ENCODE measurements at regions not wholly inside any gene's neighbourhood (a gene's known extent, or its start where the extent isn't known, plus 50 kb on each side); places are given as distances from the start of the nearest gene placed in this dataset.

DNA sequence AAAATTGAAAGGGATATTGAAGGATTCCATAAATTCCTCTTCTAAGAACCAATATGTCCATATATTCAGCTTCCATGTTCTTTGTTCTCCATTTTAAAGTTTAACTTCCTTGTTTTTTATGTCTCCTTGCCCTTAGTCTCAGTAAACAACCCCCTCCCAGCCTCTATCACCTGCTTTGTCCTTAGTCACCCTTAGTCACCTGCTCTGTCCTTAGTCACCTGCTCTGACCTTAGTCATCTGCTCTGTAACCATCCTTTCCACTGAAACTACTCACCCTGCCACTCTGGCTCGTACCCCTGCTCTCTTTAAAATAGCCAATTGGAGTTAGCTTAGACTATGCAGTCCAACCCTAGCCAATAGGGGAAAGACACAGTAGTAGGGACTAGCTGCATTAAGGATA is 136.2 kb upstream of the TMEM106B start:
- no peak for DNase-seq (ENCODE audit: low read depth in 2 of 2)

DNA sequence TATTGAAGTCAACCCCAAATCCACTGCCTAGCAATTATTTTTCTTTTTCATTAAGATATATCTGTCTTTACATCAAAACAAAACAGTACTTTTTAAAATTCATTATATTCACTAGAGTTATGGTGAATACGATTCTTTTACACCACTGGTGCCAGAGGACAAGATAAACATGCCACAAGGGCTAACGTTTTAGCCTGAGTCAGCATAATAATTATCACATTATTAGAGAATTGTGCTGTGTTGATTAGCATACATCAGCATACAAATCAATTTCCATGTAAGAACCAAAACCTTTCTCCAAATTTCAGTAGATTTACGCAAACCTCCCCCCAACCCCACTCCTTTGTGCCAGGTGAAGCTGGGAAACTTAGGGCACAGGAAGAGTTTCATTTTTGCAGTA is 131.1 kb upstream of the TMEM106B start:
- no peak for DNase-seq (ENCODE audit: low read depth in 2 of 2)

- DNase-seq (ENCODE audit: low read depth in 2 of 2), result no peak
Measured at GRCh38 chr7:12085516-12085915, 125.6 kb upstream of the TMEM106B start.

DNA sequence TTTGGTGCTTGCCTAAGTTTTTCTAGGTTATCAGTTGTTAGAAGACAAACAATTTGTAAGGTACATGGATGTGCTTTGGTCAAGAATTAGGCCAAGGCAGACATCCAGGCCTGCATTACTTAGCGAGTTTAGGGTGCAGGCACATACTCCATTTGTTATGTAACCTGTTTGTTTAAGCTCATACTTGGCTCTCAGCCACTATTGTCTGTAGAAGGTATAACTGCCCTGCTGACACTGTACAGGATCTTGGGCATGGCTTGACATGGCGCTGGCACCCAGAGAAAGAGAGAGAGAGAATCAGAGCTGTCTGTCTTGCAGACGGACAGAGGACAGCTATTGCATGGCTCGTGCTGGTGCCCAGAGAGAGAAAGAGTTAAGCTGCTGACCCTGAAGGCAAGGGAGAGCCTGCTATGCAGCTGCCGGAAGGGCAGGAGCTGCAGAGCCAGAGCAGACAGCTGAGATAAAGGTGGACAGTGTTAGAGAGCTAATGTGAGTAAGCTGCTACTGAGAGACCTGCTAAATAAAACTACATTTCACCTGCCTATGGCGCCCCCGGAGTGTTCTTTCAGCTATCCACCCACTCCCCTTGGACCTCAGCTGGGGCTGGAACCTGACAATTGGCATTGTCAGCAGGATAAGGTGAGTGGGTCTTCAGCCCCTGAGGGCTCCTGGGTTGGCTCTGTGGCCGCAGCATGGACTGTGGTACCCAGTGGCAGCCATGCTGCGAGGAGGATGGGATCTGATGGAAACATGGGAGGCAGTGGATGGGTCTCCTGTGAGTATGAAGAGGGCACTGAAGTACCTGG is 120.9 kb upstream of the TMEM106B start:
- no peak for DNase-seq (ENCODE audit: low read depth in 2 of 2)

- DNase-seq (ENCODE audit: low read depth in 2 of 2), result no peak
Measured at GRCh38 chr7:12090757-12091221, 120.3 kb upstream of the TMEM106B start.

DNA sequence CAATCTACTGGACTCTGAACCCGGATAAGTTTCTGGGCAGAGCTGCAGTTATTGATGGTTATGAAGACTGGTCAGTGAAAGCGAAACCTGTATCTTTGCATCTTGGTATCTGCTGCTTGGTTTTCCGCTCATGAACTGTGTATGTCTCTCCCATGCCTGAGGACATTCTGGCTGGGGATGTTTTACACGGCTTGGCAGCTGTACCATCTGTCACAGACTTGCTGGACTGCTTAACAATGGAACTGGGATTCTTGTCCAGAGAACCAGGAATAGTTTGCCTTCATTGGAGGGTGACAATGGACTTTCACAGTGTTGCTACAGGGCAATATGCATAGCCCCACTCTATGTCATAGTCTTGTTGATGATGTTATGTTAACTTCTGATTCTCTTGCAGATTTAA is 119.9 kb upstream of the TMEM106B start:
- no peak for DNase-seq (ENCODE audit: low read depth in 2 of 2)

DNA sequence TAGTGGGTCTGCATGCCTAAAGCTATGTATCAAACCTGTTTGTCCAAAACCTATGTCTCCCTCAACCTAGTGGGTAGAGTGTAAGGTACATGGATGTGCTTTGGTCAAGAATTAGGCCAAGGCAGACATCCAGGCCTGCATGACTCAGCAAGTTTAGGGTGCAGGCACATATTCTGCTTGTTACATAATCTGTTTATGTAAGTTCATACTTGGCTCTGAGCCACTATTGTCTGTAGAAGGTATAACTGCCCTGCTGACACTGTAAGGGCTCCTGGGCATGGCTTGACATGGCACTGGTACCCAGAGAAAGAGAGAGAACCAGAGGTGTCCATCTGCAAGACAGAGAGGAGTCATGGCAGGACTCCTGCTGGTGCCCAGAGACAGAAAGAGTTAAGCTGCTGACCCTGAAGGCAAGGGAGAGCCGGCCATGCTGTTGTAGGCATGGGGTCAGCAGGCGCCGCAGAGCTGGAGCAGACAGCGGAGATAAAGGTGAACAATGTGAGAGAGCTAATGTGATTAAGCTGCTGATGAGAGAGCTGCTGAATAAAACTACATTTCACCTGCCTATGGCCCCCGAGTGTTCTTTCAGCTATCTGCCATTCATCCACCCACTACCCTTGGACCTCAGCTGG is 118.5 kb upstream of the TMEM106B start:
- DNase-seq (ENCODE audit: low read depth in 2 of 2), result no peak

DNA sequence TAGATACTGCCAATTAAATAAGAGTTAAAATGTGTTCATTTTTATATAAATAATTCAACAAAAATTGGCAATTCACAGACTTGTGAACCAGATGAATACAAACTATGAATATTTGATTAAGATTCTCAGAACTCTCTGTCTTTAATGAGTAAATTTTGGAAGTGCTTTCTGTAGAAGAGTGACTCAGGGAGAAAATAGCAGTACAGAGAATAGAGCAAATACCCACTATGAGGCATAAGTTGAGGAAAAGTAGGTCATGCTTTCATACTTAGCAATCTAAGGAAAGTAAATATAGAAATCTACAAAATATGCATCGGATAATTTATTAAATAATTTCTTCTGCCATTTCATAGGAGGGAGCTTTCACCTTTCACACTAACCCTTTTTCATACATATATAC is 117.7 kb upstream of the TMEM106B start:
- DNase-seq (ENCODE audit: low read depth in 2 of 2), result no peak

DNA sequence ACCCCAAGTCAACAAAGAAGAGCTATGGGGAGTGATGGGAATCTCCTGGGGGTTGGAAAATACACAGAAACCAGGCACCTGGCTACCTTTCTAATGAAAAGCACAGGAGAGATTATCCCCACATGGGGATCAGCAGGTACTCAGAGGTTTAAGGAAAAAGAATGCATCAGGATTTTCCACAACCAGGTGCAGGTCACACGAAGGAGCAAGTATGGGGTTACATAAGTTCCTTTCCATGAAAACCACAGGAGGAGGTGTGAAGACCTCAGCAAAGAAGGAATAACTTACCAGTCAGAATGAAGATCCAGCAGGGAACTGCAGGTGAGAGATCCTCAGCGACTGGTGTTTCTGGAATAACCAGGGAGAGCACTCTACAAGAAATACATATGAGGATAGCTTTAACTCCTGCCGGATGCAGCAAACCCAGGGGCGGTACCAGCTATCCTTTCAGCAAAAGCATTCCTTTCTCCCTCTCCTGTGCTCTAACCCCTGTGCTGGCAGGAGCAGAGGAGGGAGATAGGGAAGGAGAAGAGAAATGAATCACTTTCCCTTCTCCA is 116.7 kb upstream of the TMEM106B start:
- DNase-seq (ENCODE audit: low read depth in 2 of 2), result no peak

DNA sequence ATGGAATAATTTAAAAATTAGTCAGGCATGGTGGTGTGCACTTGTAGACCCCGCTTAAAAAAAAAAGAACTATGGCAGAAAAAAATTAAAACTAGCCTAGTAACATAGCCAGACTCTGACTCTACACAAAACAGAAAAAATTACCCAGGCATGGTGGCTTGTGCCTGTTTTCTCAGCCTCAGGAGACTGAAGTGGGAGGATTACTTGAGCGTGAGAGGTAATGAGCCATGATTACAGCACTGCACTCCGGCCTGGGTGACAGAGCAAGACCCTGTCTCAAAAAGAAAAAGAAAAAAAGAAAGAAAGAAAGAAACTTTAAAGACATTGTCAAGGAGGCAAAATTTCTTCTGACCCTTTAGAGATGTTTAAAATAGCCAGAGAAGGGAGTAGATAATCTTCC is 109.0 kb upstream of the TMEM106B start:
- no peak for DNase-seq (ENCODE audit: low read depth in 2 of 2)

DNA sequence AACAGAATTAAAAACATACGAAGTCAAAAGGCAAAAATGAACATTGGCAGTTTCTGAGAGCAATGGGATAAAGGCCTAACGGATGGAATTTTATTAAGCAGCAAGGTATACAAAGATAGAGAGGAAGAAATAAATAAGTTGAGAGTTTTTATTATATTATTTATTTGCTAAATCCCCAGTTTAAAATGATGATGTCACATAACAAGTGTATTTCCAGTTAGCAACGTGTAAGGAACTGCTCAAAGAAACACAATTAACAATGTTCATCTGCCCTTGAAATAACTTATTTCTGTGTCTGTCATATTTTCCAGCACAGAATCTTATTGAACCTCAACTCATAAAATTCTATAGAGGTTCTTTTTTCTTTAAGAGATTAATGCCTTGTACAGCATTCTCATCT is 108.6 kb upstream of the TMEM106B start:
- no peak for DNase-seq (ENCODE audit: low read depth in 2 of 2)

DNA sequence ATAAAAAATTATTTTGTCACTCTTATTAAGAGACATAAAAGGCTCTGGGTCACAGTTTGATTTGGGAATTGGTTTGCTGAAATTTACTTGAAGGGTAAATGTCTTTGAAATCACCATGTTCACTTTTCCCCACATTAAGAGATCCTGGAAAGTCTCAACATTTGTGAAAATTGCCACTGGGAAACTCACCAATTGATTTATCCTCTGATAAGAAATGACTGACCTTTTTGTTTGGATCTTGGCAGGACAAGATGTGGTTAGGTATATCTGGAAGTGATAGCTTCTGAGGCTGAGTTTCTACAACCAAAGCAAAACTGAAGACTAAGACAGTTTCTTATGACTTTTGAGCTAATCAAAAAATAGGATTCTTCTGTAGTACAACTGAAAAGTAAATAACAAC is 107.1 kb upstream of the TMEM106B start:
- no peak for DNase-seq (ENCODE audit: low read depth in 2 of 2)

DNA sequence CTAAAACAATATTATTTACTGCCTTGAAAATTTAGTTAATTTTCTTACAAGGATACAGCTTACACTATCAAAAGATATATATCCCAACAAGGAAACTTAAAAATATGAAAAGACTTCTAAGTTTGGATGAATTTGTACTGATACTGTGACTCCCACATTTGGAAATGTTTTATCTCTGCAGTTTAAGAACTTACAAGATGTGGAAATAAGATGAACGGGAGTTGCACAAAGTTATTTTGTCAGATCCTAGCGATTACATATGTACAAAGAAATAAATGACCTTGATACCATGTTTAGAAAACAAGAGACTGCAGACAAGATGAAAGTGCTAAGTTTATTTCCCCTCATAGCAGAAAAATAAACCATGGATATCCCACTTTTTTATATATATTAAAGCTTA is 103.7 kb upstream of the TMEM106B start:
- DNase-seq (ENCODE audit: low read depth in 2 of 2), result no peak

DNA sequence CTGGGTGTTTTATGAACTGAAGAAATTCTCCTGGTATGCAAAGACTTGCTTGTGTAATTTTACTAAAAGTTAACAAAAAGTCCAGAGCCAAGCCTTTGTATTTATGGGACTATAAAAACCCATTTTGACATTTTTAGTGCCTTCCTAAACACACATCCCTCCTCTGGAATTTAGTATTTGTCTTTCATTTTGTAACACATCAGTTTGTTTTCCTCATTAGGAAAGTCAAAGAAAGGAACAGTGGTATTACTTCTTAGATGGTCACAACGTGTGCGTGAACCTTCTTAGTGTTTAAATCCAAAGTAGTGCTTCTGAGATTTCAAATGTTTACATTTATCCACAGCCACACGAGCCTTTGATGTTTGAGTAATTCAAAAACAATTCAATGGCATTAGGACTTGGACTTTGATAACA is 103.2 kb upstream of the TMEM106B start:
- DNase-seq (ENCODE audit: low read depth in 2 of 2), result no peak

- no peak for DNase-seq (ENCODE audit: low read depth in 2 of 2)
Measured at GRCh38 chr7:12110425-12110824, 100.7 kb upstream of the TMEM106B start.

DNA sequence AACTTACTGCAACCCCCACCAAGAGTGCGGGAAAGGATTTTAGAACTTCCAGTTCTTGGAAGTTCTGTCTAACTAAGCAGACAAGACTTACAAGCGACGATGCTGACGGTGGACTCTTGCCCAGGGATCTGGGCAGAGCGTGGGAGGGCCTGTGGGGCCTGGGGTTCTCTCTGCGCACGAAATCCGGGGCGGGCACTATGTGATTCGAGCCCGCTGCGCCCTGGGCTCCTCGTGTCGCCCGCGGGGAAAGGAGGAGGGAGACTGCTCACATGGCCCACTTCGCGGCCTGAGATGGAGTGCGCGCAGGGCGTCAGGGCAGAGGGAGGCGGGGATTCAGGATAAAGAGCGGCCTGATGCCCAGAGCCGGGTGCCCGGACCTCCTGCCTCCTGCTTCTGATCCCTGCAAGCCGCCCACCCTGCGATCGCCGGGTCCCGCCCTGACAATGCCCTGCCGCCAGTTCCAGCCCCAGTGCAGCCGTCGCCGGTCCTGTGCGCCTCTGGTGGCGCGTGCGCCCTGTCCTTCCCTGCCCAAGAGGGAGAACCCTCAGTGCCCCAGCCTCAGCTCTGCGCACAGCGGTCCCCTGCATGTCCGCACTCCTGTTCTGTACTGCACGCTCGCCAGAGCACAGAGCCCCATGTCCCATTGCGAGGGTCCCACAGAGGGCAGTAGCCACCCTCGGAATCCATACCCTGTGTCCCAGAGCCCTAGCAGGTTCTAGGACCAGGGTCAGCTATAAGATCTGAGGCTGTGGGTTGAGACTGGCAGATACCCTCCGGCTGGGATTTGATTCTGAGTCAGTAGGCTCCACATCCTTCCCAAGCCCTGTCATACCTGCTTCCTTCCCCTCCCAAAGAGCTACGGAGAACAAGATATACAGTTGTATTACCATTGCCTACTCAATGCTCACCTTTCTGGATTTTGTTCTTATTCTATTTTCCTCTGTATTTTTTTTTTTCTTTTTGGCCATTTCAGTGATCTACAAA is 99.4 kb upstream of the TMEM106B start:
- DNase-seq (ENCODE audit: low read depth in 2 of 2), result peak in 1 of 2 donors; percentile 1

- DNase-seq (ENCODE audit: low read depth in 2 of 2), result no peak
Measured at GRCh38 chr7:12117170-12117569, 93.9 kb upstream of the TMEM106B start.

GRCh38 chr7:12119620-12120303 is 91.3 kb upstream of the TMEM106B start:
- no peak for DNase-seq (ENCODE audit: low read depth in 2 of 2)

- no peak for DNase-seq (ENCODE audit: low read depth in 2 of 2)
Measured at GRCh38 chr7:12120632-12121031, 90.5 kb upstream of the TMEM106B start.

- no peak for DNase-seq (ENCODE audit: low read depth in 2 of 2)
Measured at GRCh38 chr7:12123172-12123571, 87.9 kb upstream of the TMEM106B start.

DNA sequence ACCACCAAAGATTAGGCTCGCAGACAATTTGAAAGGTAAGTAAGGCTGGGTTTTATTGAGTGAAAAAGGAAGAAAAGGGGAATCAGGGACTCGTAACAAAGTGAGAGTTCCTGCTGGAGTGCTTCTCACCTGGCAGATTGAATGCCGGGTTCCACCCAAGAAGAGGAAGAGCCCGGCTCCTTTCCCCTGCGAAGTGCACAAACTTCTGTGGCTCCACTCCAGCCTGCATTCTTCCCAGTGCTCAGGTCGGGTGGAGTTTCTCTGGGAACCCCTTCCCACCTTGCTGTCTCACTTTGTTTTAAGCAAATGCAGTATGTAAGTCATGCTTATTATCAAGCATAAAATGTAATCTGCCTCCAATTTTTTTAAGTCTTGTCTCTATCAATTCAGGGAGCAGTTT is 87.1 kb upstream of the TMEM106B start:
- DNase-seq (ENCODE audit: low read depth in 2 of 2), result no peak

Data from stimulated activated CD8-positive, alpha-beta memory T cell treated with anti-CD3 and anti-CD28 coated beads, Interleukin-7, amount 100 ng/mL, for 4 hours (primary cell).